ENCODE measurements at regions not wholly inside any gene's neighbourhood (a gene's known extent, or its start where the extent isn't known, plus 50 kb on each side); places are given as distances from the start of the nearest gene placed in this dataset.

DNA sequence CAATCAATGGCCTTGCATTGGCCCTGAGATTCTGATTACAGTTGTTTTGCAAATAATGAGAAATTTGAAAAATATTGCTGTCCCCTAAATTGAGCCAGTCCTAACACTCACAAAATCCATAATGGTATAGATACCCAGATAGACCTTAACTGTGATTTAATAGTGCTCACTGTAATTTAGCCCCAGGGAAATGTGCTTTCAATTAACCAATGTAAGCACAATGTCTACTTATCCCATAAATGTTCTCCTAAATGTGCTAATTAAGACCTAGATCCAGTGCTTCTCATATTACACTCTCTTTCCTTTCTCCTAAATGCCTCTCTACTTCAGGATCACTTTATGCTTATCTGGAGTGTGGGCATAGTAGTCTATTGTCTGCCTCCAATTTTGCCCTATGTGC is 417.8 kb upstream of the CCL2 start:
- TF ChIP-seq, protein P1, sequence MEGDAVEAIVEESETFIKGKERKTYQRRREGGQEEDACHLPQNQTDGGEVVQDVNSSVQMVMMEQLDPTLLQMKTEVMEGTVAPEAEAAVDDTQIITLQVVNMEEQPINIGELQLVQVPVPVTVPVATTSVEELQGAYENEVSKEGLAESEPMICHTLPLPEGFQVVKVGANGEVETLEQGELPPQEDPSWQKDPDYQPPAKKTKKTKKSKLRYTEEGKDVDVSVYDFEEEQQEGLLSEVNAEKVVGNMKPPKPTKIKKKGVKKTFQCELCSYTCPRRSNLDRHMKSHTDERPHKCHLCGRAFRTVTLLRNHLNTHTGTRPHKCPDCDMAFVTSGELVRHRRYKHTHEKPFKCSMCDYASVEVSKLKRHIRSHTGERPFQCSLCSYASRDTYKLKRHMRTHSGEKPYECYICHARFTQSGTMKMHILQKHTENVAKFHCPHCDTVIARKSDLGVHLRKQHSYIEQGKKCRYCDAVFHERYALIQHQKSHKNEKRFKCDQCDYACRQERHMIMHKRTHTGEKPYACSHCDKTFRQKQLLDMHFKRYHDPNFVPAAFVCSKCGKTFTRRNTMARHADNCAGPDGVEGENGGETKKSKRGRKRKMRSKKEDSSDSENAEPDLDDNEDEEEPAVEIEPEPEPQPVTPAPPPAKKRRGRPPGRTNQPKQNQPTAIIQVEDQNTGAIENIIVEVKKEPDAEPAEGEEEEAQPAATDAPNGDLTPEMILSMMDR (conservative IDR thresholded peaks at IDR 0.05; ENCODE audit: low read length), result no peak
- TF ChIP-seq EZH2phosphoT487 (IDR thresholded peaks at IDR 0.05; ENCODE audit: borderline replicate concordance), result no peak

Measured in Loucy (cell line).